Fibroblast of lung (primary cell): ENCODE measurements at regions not wholly inside any gene's neighbourhood (a gene's known extent, or its start where the extent isn't known, plus 50 kb on each side); places are given as distances from the start of the nearest gene placed in this dataset.
"Not testable (repeated sequence)": the region's sequence is repeated elsewhere in the genome, so short reads cannot be mapped to it uniquely, and the experiment has no call there.

Source experiments
- EZH2 ChIP-seq: IDR thresholded peaks from 2 replicates; pipeline ENCODE4 v1.5.1; 2012; ENCODE audit warnings: low read length, control low read depth, mild to moderate bottlenecking; ENCODE audit errors: missing control alignments
- TF ChIP-seq, protein P1 (sequence below), 2 donors: IDR thresholded peaks in 1 of 2; conservative IDR thresholded peaks in 1 of 2; 1 replicate in 1 of 2; 2 replicates in 1 of 2; pipeline ENCODE4 v1.5.1; 2011 to 2012; ENCODE audit warnings: low read length in 2 of 2, control low read depth in 1 of 2, inconsistent platforms in 1 of 2, low read depth in 1 of 2, mild to moderate bottlenecking in 1 of 2

DNA sequence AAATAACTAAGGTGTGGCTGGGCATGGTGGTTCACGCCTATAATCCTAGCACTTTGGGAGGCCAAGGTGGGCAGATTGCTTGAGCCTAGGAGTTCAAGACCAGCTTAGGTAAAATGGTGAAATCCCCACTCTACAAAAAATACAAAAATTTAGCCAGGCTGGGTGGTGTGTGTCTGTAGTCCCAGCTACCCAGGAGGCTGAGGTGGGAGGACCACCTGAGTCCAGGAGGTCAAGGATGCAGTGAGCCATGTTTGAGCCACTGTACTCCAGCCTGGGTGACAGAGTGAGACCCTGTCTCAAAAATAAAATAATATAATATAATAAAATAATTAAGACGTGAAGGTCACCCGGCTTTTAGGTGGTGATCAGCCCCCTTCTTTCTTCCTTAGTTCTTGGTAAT, 58.0 kb upstream of the SUB1 start:
- TF ChIP-seq, protein P1, sequence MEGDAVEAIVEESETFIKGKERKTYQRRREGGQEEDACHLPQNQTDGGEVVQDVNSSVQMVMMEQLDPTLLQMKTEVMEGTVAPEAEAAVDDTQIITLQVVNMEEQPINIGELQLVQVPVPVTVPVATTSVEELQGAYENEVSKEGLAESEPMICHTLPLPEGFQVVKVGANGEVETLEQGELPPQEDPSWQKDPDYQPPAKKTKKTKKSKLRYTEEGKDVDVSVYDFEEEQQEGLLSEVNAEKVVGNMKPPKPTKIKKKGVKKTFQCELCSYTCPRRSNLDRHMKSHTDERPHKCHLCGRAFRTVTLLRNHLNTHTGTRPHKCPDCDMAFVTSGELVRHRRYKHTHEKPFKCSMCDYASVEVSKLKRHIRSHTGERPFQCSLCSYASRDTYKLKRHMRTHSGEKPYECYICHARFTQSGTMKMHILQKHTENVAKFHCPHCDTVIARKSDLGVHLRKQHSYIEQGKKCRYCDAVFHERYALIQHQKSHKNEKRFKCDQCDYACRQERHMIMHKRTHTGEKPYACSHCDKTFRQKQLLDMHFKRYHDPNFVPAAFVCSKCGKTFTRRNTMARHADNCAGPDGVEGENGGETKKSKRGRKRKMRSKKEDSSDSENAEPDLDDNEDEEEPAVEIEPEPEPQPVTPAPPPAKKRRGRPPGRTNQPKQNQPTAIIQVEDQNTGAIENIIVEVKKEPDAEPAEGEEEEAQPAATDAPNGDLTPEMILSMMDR (conservative IDR thresholded peaks at IDR 0.05 in 1 of 2, IDR thresholded peaks at IDR 0.05 in 1 of 2; ENCODE audit: low read depth in 1 of 2, low read length in 2 of 2): not testable (repeated sequence)
- TF ChIP-seq EZH2: not testable (repeated sequence)
